Natural killer cell (primary cell): ENCODE measurements at regions not wholly inside any gene's neighbourhood (a gene's known extent, or its start where the extent isn't known, plus 50 kb on each side); places are given as distances from the start of the nearest gene placed in this dataset.

Experiments
- ATAC-seq, 3 donors: fragments of 150-1000 bp in 2 of 3; fragments of 200-7000 bp in 1 of 3; cut with Tn5 transposase; 1 replicate in 1 of 3; 2 replicates in 2 of 3; pipeline ENCODE4 v1.10.0; 2021; ENCODE audit warnings: mild to moderate bottlenecking in 2 of 3, moderate library complexity in 2 of 3
- DNase-seq, 2 donors: peaks; one replicate each; pipeline versions ENCODE4 v3.0.0 to v3.0.0-alpha.2; 2013 to 2021; ENCODE audit warnings: mixed read lengths in 1 of 2
- H3K27ac ChIP-seq: one replicate; pipeline ENCODE4 v1.5.1; 2013; ENCODE audit warnings: mild to moderate bottlenecking, low read length
- H3K27me3 ChIP-seq: one replicate; pipeline ENCODE4 v1.6.1; 2013; ENCODE audit warnings: low read length; ENCODE audit not compliant: control insufficient read depth, insufficient read depth
- H3K36me3 ChIP-seq: one replicate; pipeline ENCODE4 v1.6.1; 2013; ENCODE audit warnings: low read length; ENCODE audit not compliant: control insufficient read depth, insufficient read depth
- H3K4me1 ChIP-seq: one replicate; pipeline ENCODE4 v1.6.1; 2013; ENCODE audit warnings: low read length; ENCODE audit not compliant: control insufficient read depth, insufficient read depth
- H3K4me3 ChIP-seq: one replicate; pipeline ENCODE4 v1.5.1; 2013; ENCODE audit warnings: low read length
- H3K9me3 ChIP-seq: one replicate; pipeline ENCODE4 v1.6.1; 2013; ENCODE audit warnings: low read length; ENCODE audit not compliant: control insufficient read depth, insufficient read depth
- H3K27ac Mint-ChIP-seq, 2 donors: one replicate each; pipeline ENCODE4 v1.8.0; 2022; ENCODE audit warnings: mild to moderate bottlenecking in 2 of 2, mixed read lengths in 2 of 2, moderate library complexity in 1 of 2
- H3K27me3 Mint-ChIP-seq, 2 donors: one replicate each; pipeline ENCODE4 v1.8.0; 2022; ENCODE audit warnings: low read depth in 2 of 2, mixed read lengths in 2 of 2
- H3K36me3 Mint-ChIP-seq: one replicate; pipeline ENCODE4 v1.8.0; 2022; ENCODE audit warnings: mixed read lengths
- H3K4me1 Mint-ChIP-seq, 2 donors: one replicate each; pipeline ENCODE4 v1.8.0; 2022; ENCODE audit warnings: mixed read lengths in 2 of 2
- H3K4me3 Mint-ChIP-seq: one replicate; pipeline ENCODE4 v1.8.0; 2022; ENCODE audit warnings: mild to moderate bottlenecking, moderate library complexity, mixed read lengths
- H3K9me3 Mint-ChIP-seq, 2 donors: one replicate each; pipeline ENCODE4 v1.8.0; 2022; ENCODE audit warnings: mixed read lengths in 2 of 2
- CTCF ChIP-seq: fragments of 200-600 bp; IDR thresholded peaks from one replicate; pipeline ENCODE4 v1.8.0; 2022; ENCODE audit warnings: antibody characterized with exemption
- WGBS: methylation state at CpG from one replicate; pipeline ENCODE4 v1.1.7; 2013; ENCODE audit warnings: missing lambda C conversion rate; ENCODE audit not compliant: insufficient coverage; 5-methylcytosine and 5-hydroxymethylcytosine counted together
- intact Hi-C: fragments of 100-400 bp; cut with micrococcal nuclease; formaldehyde crosslinking; loops from one replicate; pipeline ENCODE4 v1.14.2; 2022

- Histone ChIP-seq H3K4me1 (no peaks in the 10 kb centered on the region), H3K36me3 (no peaks in the 10 kb centered on the region), H3K4me3 (no peak overlapping the region), H3K9me3 (peaks cover 4% of the 10 kb centered on the region), H3K27me3 (no peaks in the 10 kb centered on the region), H3K27ac (no peak overlapping the region)
- intact Hi-C loops: no loop called here
- Mint-ChIP-seq H3K27ac (no peak overlapping the region), H3K4me1 (peaks cover 8 to 17% of the 10 kb centered on the region in 2 donors), H3K4me3 (no peak overlapping the region), H3K9me3 (peaks cover 4 to 22% of the 10 kb centered on the region in 2 donors), H3K36me3 (peaks cover 31% of the 10 kb centered on the region), H3K27me3 (peaks cover 0 to 8% of the 10 kb centered on the region in 2 donors)
- 60% methylated on average over 1 of the region's 1 CpG for WGBS
- DNase-seq: no peak
- ATAC-seq: no peak
- TF ChIP-seq CTCF: no peak
These were observed 378.5 kb upstream of the CD180 start for GRCh38 chr5:67575087-67575486.

- WGBS: no CpG with 5 or more reads among the region's 1 CpG
- no peak overlapping the region for H3K4me3 Mint-ChIP-seq
- H3K4me1 Mint-ChIP-seq: peaks cover 8 to 10% of the 10 kb centered on the region in 2 donors
- H3K36me3 ChIP-seq: no peaks in the 10 kb centered on the region
- intact Hi-C loops: no loop called here
- H3K27ac Mint-ChIP-seq: no peak overlapping the region
- H3K9me3 Mint-ChIP-seq: peaks cover 6 to 12% of the 10 kb centered on the region in 2 donors
- ATAC-seq (no peak), DNase-seq (no peak)
- H3K27ac ChIP-seq: no peak overlapping the region
- no peaks in the 10 kb centered on the region for H3K27me3 ChIP-seq
- no peaks in the 10 kb centered on the region for H3K9me3 ChIP-seq
- H3K36me3 Mint-ChIP-seq: peaks cover 16% of the 10 kb centered on the region
- no peak for TF ChIP-seq CTCF
- no peaks in the 10 kb centered on the region for H3K4me1 ChIP-seq
- H3K27me3 Mint-ChIP-seq: no peaks in the 10 kb centered on the region
- no peak overlapping the region for H3K4me3 ChIP-seq
These were observed 364.7 kb upstream of the CD180 start for GRCh38 chr5:67561151-67561932.

GRCh38 chr5:67552773-67553172 is 356.2 kb upstream of the CD180 start:
- no peak for TF ChIP-seq CTCF
- Mint-ChIP-seq H3K4me3 (no peak overlapping the region), H3K36me3 (no peaks in the 10 kb centered on the region), H3K9me3 (no peaks in the 10 kb centered on the region), H3K27ac (no peak overlapping the region), H3K4me1 (peaks cover 7 to 9% of the 10 kb centered on the region in 2 donors), H3K27me3 (no peaks in the 10 kb centered on the region)
- 100% methylated on average over 1 of the region's 1 CpG for WGBS
- Histone ChIP-seq H3K9me3 (no peaks in the 10 kb centered on the region), H3K4me1 (no peaks in the 10 kb centered on the region), H3K27me3 (no peaks in the 10 kb centered on the region), H3K27ac (no peak overlapping the region), H3K36me3 (no peaks in the 10 kb centered on the region), H3K4me3 (no peak overlapping the region)
- intact Hi-C loops: no loop called here
- ATAC-seq: no peak
- no peak for DNase-seq

GRCh38 chr5:67549947-67550346 is 353.3 kb upstream of the CD180 start:
- DNase-seq: no peak
- Histone ChIP-seq H3K36me3 (no peaks in the 10 kb centered on the region), H3K4me1 (no peaks in the 10 kb centered on the region), H3K27ac (no peak overlapping the region), H3K9me3 (no peaks in the 10 kb centered on the region), H3K4me3 (no peak overlapping the region), H3K27me3 (no peaks in the 10 kb centered on the region)
- Mint-ChIP-seq H3K4me1 (peaks cover 9 to 11% of the 10 kb centered on the region in 2 donors), H3K4me3 (no peak overlapping the region), H3K27me3 (no peaks in the 10 kb centered on the region), H3K9me3 (no peaks in the 10 kb centered on the region), H3K36me3 (no peaks in the 10 kb centered on the region), H3K27ac (no peak overlapping the region)
- WGBS: 96% methylated on average over 4 of the region's 4 CpGs
- ATAC-seq: no peak
- intact Hi-C loops: loop anchor here (5.0 kb wide), 1 partner anchor 37 kb away; no protein-coding TSS in a partner anchor
- TF ChIP-seq CTCF: no peak
